H9 (cell line): ENCODE measurements at regions not wholly inside any gene's neighbourhood (a gene's known extent, or its start where the extent isn't known, plus 50 kb on each side); places are given as distances from the start of the nearest gene placed in this dataset.

Experiments
- DNase-seq: peaks from one replicate; pipeline ENCODE4 v3.0.0-alpha.2; 2017
- H2AFZ ChIP-seq: one replicate; pipeline ENCODE4 v1.6.1; 2013; ENCODE audit warnings: mild to moderate bottlenecking, low read length, control low read depth, moderate library complexity
- H2AK5ac ChIP-seq: 2 replicates; pipeline ENCODE4 v1.6.1; 2013; ENCODE audit warnings: low read length, control low read depth, mixed read lengths; ENCODE audit not compliant: insufficient read length
- H2BK120ac ChIP-seq: one replicate; pipeline ENCODE4 v1.6.1; 2013; ENCODE audit warnings: low read depth, mild to moderate bottlenecking, low read length, control low read depth, inconsistent platforms; ENCODE audit not compliant: poor library complexity, severe bottlenecking
- H2BK12ac ChIP-seq: 2 replicates; pipeline ENCODE4 v1.6.1; 2013; ENCODE audit warnings: low read length, control low read depth, mixed read lengths, low read depth; ENCODE audit not compliant: insufficient read length
- H2BK15ac ChIP-seq: 2 replicates; pipeline ENCODE4 v1.6.1; 2013; ENCODE audit warnings: low read depth, low read length, control low read depth
- H2BK20ac ChIP-seq: one replicate; pipeline ENCODE4 v1.6.1; 2013; ENCODE audit warnings: low read depth, mild to moderate bottlenecking, low read length, control low read depth, inconsistent platforms; ENCODE audit not compliant: poor library complexity, severe bottlenecking
- H2BK5ac ChIP-seq: 2 replicates; pipeline ENCODE4 v1.6.1; 2013; ENCODE audit warnings: low read length, control low read depth, mixed read lengths; ENCODE audit not compliant: insufficient read length
- H3K14ac ChIP-seq: 2 replicates; pipeline ENCODE4 v1.6.1; 2013; ENCODE audit warnings: low read length, control low read depth; ENCODE audit not compliant: insufficient read depth
- H3K18ac ChIP-seq: 2 replicates; pipeline ENCODE4 v1.6.1; 2013; ENCODE audit warnings: low read depth, mild to moderate bottlenecking, mixed read lengths, low read length, control low read depth; ENCODE audit not compliant: insufficient read length
- H3K23ac ChIP-seq: 2 replicates; pipeline ENCODE4 v1.6.1; 2013; ENCODE audit warnings: low read length, control low read depth, mixed read lengths, low read depth; ENCODE audit not compliant: insufficient read length
- H3K23me2 ChIP-seq: 2 replicates; pipeline ENCODE4 v1.6.1; 2013; ENCODE audit warnings: low read depth, mild to moderate bottlenecking, mixed read lengths, low read length, control low read depth; ENCODE audit not compliant: insufficient read length, poor library complexity, severe bottlenecking
- H3K27ac ChIP-seq: 2 replicates; pipeline ENCODE4 v1.5.1; 2013; ENCODE audit warnings: low read length, control low read depth, mixed read lengths, low read depth; ENCODE audit not compliant: insufficient read length
- H3K27me3 ChIP-seq: 2 replicates; pipeline ENCODE4 v1.6.1; 2013; ENCODE audit warnings: low read length, control low read depth, inconsistent platforms; ENCODE audit not compliant: insufficient read depth
- H3K4ac ChIP-seq: 2 replicates; pipeline ENCODE4 v1.6.1; 2013; ENCODE audit warnings: low read depth, mild to moderate bottlenecking, control low read depth, inconsistent platforms, low read length, moderate library complexity
- H3K4me1 ChIP-seq: 2 replicates; pipeline ENCODE4 v1.6.1; 2013; ENCODE audit warnings: low read length, control low read depth, inconsistent platforms; ENCODE audit not compliant: insufficient read depth
- H3K4me2 ChIP-seq: 2 replicates; pipeline ENCODE4 v1.6.1; 2013; ENCODE audit warnings: low read length, control low read depth, mixed read lengths; ENCODE audit not compliant: insufficient read length, insufficient read depth
- H3K56ac ChIP-seq: 2 replicates; pipeline ENCODE4 v1.6.1; 2013; ENCODE audit warnings: low read depth, mild to moderate bottlenecking, mixed read lengths, low read length, control low read depth; ENCODE audit not compliant: insufficient read length
- H3K79me1 ChIP-seq: 2 replicates; pipeline ENCODE4 v1.6.1; 2013; ENCODE audit warnings: low read depth, mild to moderate bottlenecking, moderate library complexity, low read length, control low read depth, inconsistent platforms; ENCODE audit not compliant: insufficient read depth, poor library complexity, severe bottlenecking
- H3K79me2 ChIP-seq: 2 replicates; pipeline ENCODE4 v1.6.1; 2013; ENCODE audit warnings: low read length, control low read depth, inconsistent platforms; ENCODE audit not compliant: insufficient read depth
- H3K9ac ChIP-seq: 2 replicates; pipeline ENCODE4 v1.6.1; 2013; ENCODE audit warnings: low read length, control low read depth, mixed read lengths; ENCODE audit not compliant: insufficient read length; ENCODE audit errors: extremely low read depth
- H3K9me3 ChIP-seq: one replicate; pipeline ENCODE4 v1.6.1; 2013; ENCODE audit warnings: low read depth, low read length, inconsistent platforms; ENCODE audit not compliant: control insufficient read depth
- H3T11ph ChIP-seq: one replicate; pipeline ENCODE4 v1.6.1; 2013; ENCODE audit warnings: mild to moderate bottlenecking, low read length, control low read depth, inconsistent platforms
- H4K20me1 ChIP-seq: one replicate; pipeline ENCODE4 v1.6.1; 2013; ENCODE audit not compliant: control insufficient read depth, insufficient read length, insufficient read depth
- H4K5ac ChIP-seq: 2 replicates; pipeline ENCODE4 v1.6.1; 2013; ENCODE audit warnings: low read depth, mild to moderate bottlenecking, mixed read lengths, low read length, control low read depth; ENCODE audit not compliant: insufficient read length
- H4K8ac ChIP-seq: replicated peaks from 2 replicates; pipeline ENCODE4 v1.6.1; 2013; ENCODE audit warnings: low read length, control low read depth, mixed read lengths, low read depth; ENCODE audit not compliant: insufficient read length
- H4K91ac ChIP-seq: 2 replicates; pipeline ENCODE4 v1.6.1; 2013; ENCODE audit warnings: low read depth, mild to moderate bottlenecking, moderate library complexity, mixed read lengths, low read length, control low read depth; ENCODE audit not compliant: insufficient read length
- H3K27ac Mint-ChIP-seq, 3 experiments: 2 replicates in 2 of 3; 3 replicates in 1 of 3; pipeline ENCODE4 v1.8.0; 2020 to 2021; ENCODE audit warnings: mixed read lengths in 3 of 3, mild to moderate bottlenecking in 1 of 3, moderate library complexity in 1 of 3
- H3K27me3 Mint-ChIP-seq: 2 replicates; pipeline ENCODE4 v1.8.0; 2021; ENCODE audit warnings: low read depth, mild to moderate bottlenecking, moderate library complexity, mixed read lengths
- H3K36me3 Mint-ChIP-seq, 3 experiments: 2 replicates in 2 of 3; 3 replicates in 1 of 3; pipeline ENCODE4 v1.8.0; 2020 to 2021; ENCODE audit warnings: low read depth in 3 of 3, mixed read lengths in 3 of 3; ENCODE audit not compliant: insufficient read depth in 1 of 3
- H3K4me1 Mint-ChIP-seq, 2 experiments: 2 replicates each; pipeline ENCODE4 v1.8.0; 2020; ENCODE audit warnings: mixed read lengths in 2 of 2
- H3K4me3 Mint-ChIP-seq, 2 experiments: 2 replicates in 1 of 2; 3 replicates in 1 of 2; pipeline ENCODE4 v1.8.0; 2020 to 2021; ENCODE audit warnings: mild to moderate bottlenecking in 2 of 2, mixed read lengths in 2 of 2, moderate library complexity in 1 of 2
- H3K9me3 Mint-ChIP-seq, 2 experiments: 2 replicates in 1 of 2; 3 replicates in 1 of 2; pipeline ENCODE4 v1.8.0; 2020; ENCODE audit warnings: mild to moderate bottlenecking in 2 of 2, mixed read lengths in 2 of 2, moderate library complexity in 1 of 2
- CTCF ChIP-seq: fragments of 200-600 bp; sonication (generic); conservative IDR thresholded peaks from 3 replicates; pipeline ENCODE4 v1.8.0; 2021; ENCODE audit warnings: antibody characterized with exemption, mild to moderate bottlenecking

- Histone ChIP-seq H3K23ac (no peak overlapping the region), H2BK15ac (no peak overlapping the region), H3K14ac (no peak overlapping the region), H4K20me1 (no peaks in the 10 kb centered on the region), H3K4me2 (no peak overlapping the region), H4K5ac (no peak overlapping the region), H2BK5ac (no peak overlapping the region), H3K79me1 (no peaks in the 10 kb centered on the region), H3K18ac (no peak overlapping the region), H2BK20ac (no peak overlapping the region), H3K4ac (no peak overlapping the region), H3K4me1 (no peaks in the 10 kb centered on the region), H2AFZ (no peak overlapping the region), H3K27me3 (no peaks in the 10 kb centered on the region), H2BK120ac (no peak overlapping the region), H3K27ac (no peak overlapping the region), H3K9ac (no peak overlapping the region), H3K23me2 (no peaks in the 10 kb centered on the region), H3T11ph (no peak overlapping the region), H3K56ac (no peak overlapping the region), H2AK5ac (no peak overlapping the region), H4K91ac (no peak overlapping the region), H3K79me2 (no peaks in the 10 kb centered on the region), H2BK12ac (no peak overlapping the region), H4K8ac (no peak overlapping the region), H3K9me3 (no peaks in the 10 kb centered on the region)
- Mint-ChIP-seq H3K27me3 (no peaks in the 10 kb centered on the region), H3K9me3 (peaks cover 10 to 11% of the 10 kb centered on the region in 2 experiments; a peak in 4 of 5 replicates), H3K36me3 (peaks cover 2 to 7% (median 5%) of the 10 kb centered on the region in 3 experiments; a peak in 5 of 7 replicates), H3K27ac (no peak overlapping the region), H3K4me1 (no peaks in the 10 kb centered on the region), H3K4me3 (no peak overlapping the region)
- no peak for TF ChIP-seq CTCF
- no peak for DNase-seq
Observed at GRCh38 chr4:157643257-157643656, 422.7 kb downstream of the GRIA2 start.
